GM12878 (cell line): ENCODE measurements at regions not wholly inside any gene's neighbourhood (a gene's known extent, or its start where the extent isn't known, plus 50 kb on each side); places are given as distances from the start of the nearest gene placed in this dataset.

ENCODE experiments used
- ATAC-seq: fragments of 200-7000 bp; cut with Tn5 transposase; 3 replicates; pipeline ENCODE4 v1.9.1; 2020; ENCODE audit warnings: mild to moderate bottlenecking, moderate library complexity
- BruUV-seq: library from RNA; stranded (reverse); fragments of 400-500 nt; replicated peaks from 2 replicates; lab custom pipeline; 2021; lab: Mats Ljungman, UMichigan
- CTCF ChIA-PET: fragments of 300-600 bp; sonication (Branson Sonifier 250); formaldehyde crosslinking; extraction: SDS; loops from one replicate; lab custom pipeline; 2021; ENCODE audit warnings: inconsistent platforms; lab: Yijun Ruan, JAX
- POLR2A ChIA-PET: fragments of 350-600 bp; formaldehyde crosslinking; extraction: SDS; loops from one replicate; lab custom pipeline; 2021; ENCODE audit warnings: inconsistent platforms; lab: Charles Lee
- RAD21 ChIA-PET: fragments of 300-600 bp; sonication (Branson Sonifier 250); formaldehyde crosslinking; loops from one replicate; lab custom pipeline; 2023; ENCODE audit warnings: antibody characterized with exemption; ENCODE audit not compliant: unreplicated experiment; lab: Charles Lee
- SMC1A ChIA-PET: fragments of 300-600 bp; sonication (Branson Sonifier 250); formaldehyde crosslinking; loops from one replicate; lab custom pipeline; 2023; ENCODE audit not compliant: unreplicated experiment, uncharacterized antibody; lab: Charles Lee
- DNase-seq: peaks from one replicate; pipeline ENCODE4 v3.0.0-alpha.2; 2011; ENCODE audit warnings: low read depth, low spot score
- FAIRE-seq: peaks from 3 replicates; lab custom pipeline; 2011; peaks lifted over from hg19 to GRCh38; lab: Jason Lieb, UNC
- H2AFZ ChIP-seq: 2 replicates; pipeline ENCODE4 v1.6.0; 2011; ENCODE audit warnings: low read depth, low read length, control low read depth; ENCODE audit not compliant: control insufficient read depth
- H3K27ac ChIP-seq: 2 replicates; pipeline ENCODE4 v1.5.1; 2011; ENCODE audit warnings: control low read depth; ENCODE audit not compliant: control insufficient read depth, insufficient read depth
- H3K27me3 ChIP-seq, 2 experiments: replicated peaks in 1 of 2; 2 replicates each; pipeline versions ENCODE4 v1.6.0 to v1.6.1; 2011; ENCODE audit warnings: low read length in 1 of 2; ENCODE audit not compliant: control insufficient read depth in 2 of 2, insufficient read depth in 2 of 2
- H3K36me3 ChIP-seq, 2 experiments: 2 replicates each; pipeline ENCODE4 v1.5.1; 2011; ENCODE audit warnings: low read length in 1 of 2; ENCODE audit not compliant: control insufficient read depth in 2 of 2, insufficient read depth in 2 of 2
- H3K4me1 ChIP-seq: 2 replicates; pipeline ENCODE4 v1.6.1; 2011; ENCODE audit warnings: mild to moderate bottlenecking, low read length, moderate library complexity, mixed read lengths; ENCODE audit not compliant: control insufficient read depth, insufficient read depth
- H3K4me2 ChIP-seq: 2 replicates; pipeline ENCODE4 v1.6.0; 2011; ENCODE audit warnings: control low read depth; ENCODE audit not compliant: control insufficient read depth, insufficient read depth
- H3K4me3 ChIP-seq: fragments of 200-600 bp; sonication (generic); 2 replicates; pipeline ENCODE4 v1.5.1; 2016
- H3K79me2 ChIP-seq: 2 replicates; pipeline ENCODE4 v1.6.0; 2011; ENCODE audit warnings: low read length; ENCODE audit not compliant: control insufficient read depth, insufficient read depth
- H3K9ac ChIP-seq: 2 replicates; pipeline ENCODE4 v1.8.0; 2011; ENCODE audit warnings: low read length, control low read depth, mixed read lengths; ENCODE audit not compliant: control insufficient read depth, insufficient read depth
- H3K9me3 ChIP-seq: replicated peaks from 3 replicates; pipeline ENCODE4 v1.5.1; 2011; ENCODE audit warnings: mild to moderate bottlenecking, low read length; ENCODE audit not compliant: control insufficient read depth, insufficient read depth
- H4K20me1 ChIP-seq: 2 replicates; pipeline ENCODE4 v1.6.0; 2011; ENCODE audit not compliant: control insufficient read depth, insufficient read depth
- ASH2L ChIP-seq: fragments of 300-600, 200-600 bp; sonication (generic); IDR thresholded peaks from 2 replicates; pipeline ENCODE4 v1.6.1; 2017; ENCODE audit warnings: low read depth, mild to moderate bottlenecking, borderline replicate concordance
- BCL11A ChIP-seq: IDR thresholded peaks from 2 replicates; pipeline ENCODE4 v1.6.1; 2011; ENCODE audit warnings: low read depth, low read length
- CBFB ChIP-seq: IDR thresholded peaks from 2 replicates; pipeline ENCODE4 v1.6.1; 2016; ENCODE audit warnings: antibody characterized with exemption, low read depth
- MEF2B ChIP-seq: fragments of 450-650 bp; IDR thresholded peaks from 2 replicates; pipeline ENCODE4 v1.6.1; 2018; ENCODE audit warnings: mild to moderate bottlenecking, moderate library complexity; ENCODE audit not compliant: partially characterized antibody, poor library complexity, severe bottlenecking
- MTA2 ChIP-seq: fragments of 450-650 bp; IDR thresholded peaks from 2 replicates; pipeline ENCODE4 v1.6.1; 2016; ENCODE audit warnings: low read depth, mild to moderate bottlenecking, moderate library complexity
- NR2C2 ChIP-seq: IDR thresholded peaks from 2 replicates; pipeline ENCODE4 v1.6.1; 2011; ENCODE audit warnings: borderline replicate concordance, low read depth; ENCODE audit not compliant: control insufficient read depth, insufficient read length
- SMARCA5 ChIP-seq: fragments of 450-650 bp; IDR thresholded peaks from 2 replicates; pipeline ENCODE4 v1.6.1; 2017; ENCODE audit warnings: mild to moderate bottlenecking
- WRNIP1 ChIP-seq: IDR thresholded peaks from 2 replicates; pipeline ENCODE4 v1.6.1; 2011; ENCODE audit warnings: low read depth, low read length, improper control_type of control experiment, borderline replicate concordance
- YBX1 ChIP-seq: fragments of 450-650 bp; IDR thresholded peaks from 2 replicates; pipeline ENCODE4 v1.6.1; 2016; ENCODE audit warnings: antibody characterized with exemption
- ZBED1 ChIP-seq: IDR thresholded peaks from 2 replicates; pipeline ENCODE4 v1.6.1; 2016; ENCODE audit warnings: borderline replicate concordance
- WGBS: methylation state at CpG from one replicate; pipeline ENCODE4 v1.1.6; 2016; ENCODE audit warnings: low lambda C conversion rate; ENCODE audit not compliant: insufficient replicate concordance, insufficient coverage; ENCODE audit errors: missing lambda C conversion rate; 5-methylcytosine and 5-hydroxymethylcytosine counted together
- in situ Hi-C: fragments of 300-500 bp; cut with MboI; formaldehyde crosslinking; loops from 9 replicates; pipeline ENCODE4 v1.14.3; 2018; ENCODE audit warnings: mixed read lengths
- intact Hi-C: fragments of 100-400 bp; cut with micrococcal nuclease; formaldehyde crosslinking; loops from one replicate; pipeline ENCODE4 v1.14.2; 2022; ENCODE audit not compliant: unreplicated experiment
- TF ChIP-seq, protein P1 (sequence below): fragments of 450-650 bp; IDR thresholded peaks from 2 replicates; pipeline ENCODE4 v1.6.1; 2018; ENCODE audit warnings: mild to moderate bottlenecking, low read depth, moderate library complexity; ENCODE audit not compliant: partially characterized antibody
- TF ChIP-seq, protein P2 (sequence below): IDR thresholded peaks from 2 replicates; pipeline ENCODE4 v1.6.1; 2011; ENCODE audit warnings: borderline replicate concordance, low read depth, mild to moderate bottlenecking, moderate library complexity, mixed read lengths, low read length; ENCODE audit not compliant: insufficient read depth; ENCODE audit errors: extremely low read length
- TF ChIP-seq, protein P3 (sequence below): IDR thresholded peaks from 2 replicates; pipeline ENCODE4 v1.6.1; 2012; ENCODE audit warnings: low read depth, low read length, improper control_type of control experiment

DNA sequence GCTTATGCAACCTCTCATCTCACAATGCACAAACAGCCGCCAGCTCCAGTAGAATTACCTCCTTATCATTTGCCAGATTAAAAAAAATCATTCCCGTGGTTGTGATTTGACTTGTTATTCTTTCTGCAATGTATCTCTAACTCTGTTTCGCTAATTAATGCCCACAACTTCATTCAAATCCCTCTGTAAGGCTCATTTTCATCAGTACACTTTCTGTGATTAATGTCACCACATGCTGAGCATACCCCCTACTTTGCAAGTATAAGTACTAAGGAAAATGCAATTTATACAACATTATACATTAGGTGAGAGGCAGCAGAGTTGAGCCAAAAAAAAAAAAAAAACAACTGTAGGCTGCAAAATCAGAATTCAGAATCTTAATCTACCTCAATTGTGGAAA lies 166.0 kb downstream of the FSCB start (continued):
- TF ChIP-seq, protein P1, sequence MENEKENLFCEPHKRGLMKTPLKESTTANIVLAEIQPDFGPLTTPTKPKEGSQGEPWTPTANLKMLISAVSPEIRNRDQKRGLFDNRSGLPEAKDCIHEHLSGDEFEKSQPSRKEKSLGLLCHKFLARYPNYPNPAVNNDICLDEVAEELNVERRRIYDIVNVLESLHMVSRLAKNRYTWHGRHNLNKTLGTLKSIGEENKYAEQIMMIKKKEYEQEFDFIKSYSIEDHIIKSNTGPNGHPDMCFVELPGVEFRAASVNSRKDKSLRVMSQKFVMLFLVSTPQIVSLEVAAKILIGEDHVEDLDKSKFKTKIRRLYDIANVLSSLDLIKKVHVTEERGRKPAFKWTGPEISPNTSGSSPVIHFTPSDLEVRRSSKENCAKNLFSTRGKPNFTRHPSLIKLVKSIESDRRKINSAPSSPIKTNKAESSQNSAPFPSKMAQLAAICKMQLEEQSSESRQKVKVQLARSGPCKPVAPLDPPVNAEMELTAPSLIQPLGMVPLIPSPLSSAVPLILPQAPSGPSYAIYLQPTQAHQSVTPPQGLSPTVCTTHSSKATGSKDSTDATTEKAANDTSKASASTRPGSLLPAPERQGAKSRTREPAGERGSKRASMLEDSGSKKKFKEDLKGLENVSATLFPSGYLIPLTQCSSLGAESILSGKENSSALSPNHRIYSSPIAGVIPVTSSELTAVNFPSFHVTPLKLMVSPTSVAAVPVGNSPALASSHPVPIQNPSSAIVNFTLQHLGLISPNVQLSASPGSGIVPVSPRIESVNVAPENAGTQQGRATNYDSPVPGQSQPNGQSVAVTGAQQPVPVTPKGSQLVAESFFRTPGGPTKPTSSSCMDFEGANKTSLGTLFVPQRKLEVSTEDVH: no peak
- TF ChIP-seq CBFB: no peak
- TF ChIP-seq ASH2L: no peak

DNA sequence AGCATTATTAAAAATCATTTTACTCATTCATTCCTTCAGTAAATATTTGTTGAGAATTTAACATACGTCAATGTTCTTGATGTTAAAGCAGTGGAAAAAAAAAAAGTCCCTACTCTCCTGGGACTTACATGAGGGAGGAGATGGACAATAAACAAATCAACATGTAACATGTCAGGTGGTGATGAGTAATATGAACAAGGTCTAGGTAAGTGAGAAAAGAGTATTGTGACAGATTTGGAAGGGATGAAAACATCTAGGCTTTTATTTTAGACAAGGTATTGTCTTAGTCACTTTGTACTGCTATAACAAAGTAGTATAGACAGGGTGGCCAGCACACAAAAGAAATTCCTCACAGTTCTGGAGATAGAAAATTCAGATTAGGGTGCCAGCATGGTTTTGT lies 167.2 kb downstream of the FSCB start:
- no peaks in the 10 kb centered on the region for H3K9me3 ChIP-seq
- no peak for TF ChIP-seq SMARCA5
- TF ChIP-seq NR2C2: no peak
- no peak for TF ChIP-seq BCL11A
- no peak for TF ChIP-seq ZBED1
- TF ChIP-seq, protein P2, sequence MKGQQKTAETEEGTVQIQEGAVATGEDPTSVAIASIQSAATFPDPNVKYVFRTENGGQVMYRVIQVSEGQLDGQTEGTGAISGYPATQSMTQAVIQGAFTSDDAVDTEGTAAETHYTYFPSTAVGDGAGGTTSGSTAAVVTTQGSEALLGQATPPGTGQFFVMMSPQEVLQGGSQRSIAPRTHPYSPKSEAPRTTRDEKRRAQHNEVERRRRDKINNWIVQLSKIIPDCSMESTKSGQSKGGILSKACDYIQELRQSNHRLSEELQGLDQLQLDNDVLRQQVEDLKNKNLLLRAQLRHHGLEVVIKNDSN: no peak
- TF ChIP-seq MEF2B: no peak
- TF ChIP-seq, protein P3, sequence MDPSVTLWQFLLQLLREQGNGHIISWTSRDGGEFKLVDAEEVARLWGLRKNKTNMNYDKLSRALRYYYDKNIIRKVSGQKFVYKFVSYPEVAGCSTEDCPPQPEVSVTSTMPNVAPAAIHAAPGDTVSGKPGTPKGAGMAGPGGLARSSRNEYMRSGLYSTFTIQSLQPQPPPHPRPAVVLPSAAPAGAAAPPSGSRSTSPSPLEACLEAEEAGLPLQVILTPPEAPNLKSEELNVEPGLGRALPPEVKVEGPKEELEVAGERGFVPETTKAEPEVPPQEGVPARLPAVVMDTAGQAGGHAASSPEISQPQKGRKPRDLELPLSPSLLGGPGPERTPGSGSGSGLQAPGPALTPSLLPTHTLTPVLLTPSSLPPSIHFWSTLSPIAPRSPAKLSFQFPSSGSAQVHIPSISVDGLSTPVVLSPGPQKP: no peak
- no peak for TF ChIP-seq YBX1
- TF ChIP-seq WRNIP1: no peak
- TF ChIP-seq MTA2: no peak
- RAD21 ChIA-PET: no interaction called here
- no peaks in the 10 kb centered on the region for H3K36me3 ChIP-seq
- no peak for ATAC-seq
- CTCF ChIA-PET: no interaction called here
- no peaks in the 10 kb centered on the region for H3K27me3 ChIP-seq
- WGBS: 0% methylated on average over 1 of the region's 1 CpG
- no peak for FAIRE-seq
- POLR2A ChIA-PET: no interaction called here
- H3K79me2 ChIP-seq: no peaks in the 10 kb centered on the region
- H3K27ac ChIP-seq: no peak overlapping the region
- DNase-seq: no peak
- intact Hi-C loops: no loop called here
- H3K4me3 ChIP-seq: no peak overlapping the region
- H4K20me1 ChIP-seq: no peaks in the 10 kb centered on the region
- H3K4me1 ChIP-seq: no peaks in the 10 kb centered on the region
- H3K4me2 ChIP-seq: no peak overlapping the region
- in situ Hi-C loops: no loop called here
- H2AFZ ChIP-seq: no peak overlapping the region
- BruUV-seq: no TSS peak
- SMC1A ChIA-PET: no interaction called here
- H3K9ac ChIP-seq: no peak overlapping the region
